DND-41 (cell line): ENCODE measurements at regions not wholly inside any gene's neighbourhood (a gene's known extent, or its start where the extent isn't known, plus 50 kb on each side); places are given as distances from the start of the nearest gene placed in this dataset.

Experiments used
- ATAC-seq: fragments of 200-7000 bp; cut with Tn5 transposase; 3 replicates; pipeline ENCODE4 v1.9.1; 2021; ENCODE audit warnings: low read depth; ENCODE audit not compliant: insufficient read depth
- DNase-seq: peaks from one replicate; pipeline ENCODE4 v3.0.0-alpha.2; 2020
- H2AFZ ChIP-seq: 2 replicates; pipeline ENCODE4 v1.6.0; 2012; ENCODE audit warnings: low read depth, low read length
- H3K27ac ChIP-seq: 2 replicates; pipeline ENCODE4 v1.5.1; 2012; ENCODE audit warnings: low read length, inconsistent platforms
- H3K27me3 ChIP-seq: fragments of 200-600 bp; sonication (generic); 2 replicates; pipeline ENCODE4 v1.6.0; 2012; ENCODE audit warnings: low read length, mild to moderate bottlenecking, inconsistent platforms; ENCODE audit not compliant: insufficient read depth, poor library complexity
- H3K36me3 ChIP-seq: 2 replicates; pipeline ENCODE4 v1.5.1; 2012; ENCODE audit warnings: low read length, inconsistent platforms; ENCODE audit not compliant: insufficient read depth
- H3K4me1 ChIP-seq: 2 replicates; pipeline ENCODE4 v1.5.1; 2012; ENCODE audit warnings: mild to moderate bottlenecking, low read length; ENCODE audit not compliant: insufficient read depth
- H3K4me2 ChIP-seq: 2 replicates; pipeline ENCODE4 v1.6.0; 2012; ENCODE audit warnings: mild to moderate bottlenecking, moderate library complexity, low read length, inconsistent platforms; ENCODE audit not compliant: insufficient read depth
- H3K4me3 ChIP-seq, 2 experiments: fragments of 200-600 bp in 1 of 2; shearing (Covaris generic) in 1 of 2; 2 replicates each; pipeline ENCODE4 v1.5.1; 2012 to 2016; ENCODE audit warnings: inconsistent platforms in 2 of 2, low read length in 2 of 2, mild to moderate bottlenecking in 2 of 2, low read depth in 1 of 2, moderate library complexity in 1 of 2
- H3K79me2 ChIP-seq: 2 replicates; pipeline ENCODE4 v1.6.0; 2012; ENCODE audit warnings: low read length, inconsistent platforms; ENCODE audit not compliant: insufficient read depth
- H3K9ac ChIP-seq: 2 replicates; pipeline ENCODE4 v1.6.0; 2012; ENCODE audit warnings: low read depth, mild to moderate bottlenecking, inconsistent platforms, low read length, moderate library complexity
- H3K9me3 ChIP-seq: 2 replicates; pipeline ENCODE4 v1.5.1; 2012; ENCODE audit warnings: low read length, moderate library complexity, mild to moderate bottlenecking, inconsistent platforms; ENCODE audit not compliant: insufficient read depth, severe bottlenecking
- H4K20me1 ChIP-seq: 2 replicates; pipeline ENCODE4 v1.6.0; 2012; ENCODE audit warnings: low read length; ENCODE audit not compliant: insufficient read depth
- CTCF ChIP-seq: IDR thresholded peaks from 2 replicates; pipeline ENCODE4 v1.5.1; 2012; ENCODE audit warnings: borderline replicate concordance, low read length, moderate library complexity, mild to moderate bottlenecking; ENCODE audit not compliant: poor library complexity, severe bottlenecking; ENCODE audit errors: extremely low read depth
- EZH2 ChIP-seq: IDR thresholded peaks from 3 replicates; pipeline ENCODE4 v1.6.1; 2012; ENCODE audit warnings: borderline replicate concordance, low read depth, mild to moderate bottlenecking, moderate library complexity, low read length, inconsistent platforms; ENCODE audit not compliant: severe bottlenecking

- Histone ChIP-seq H3K9ac (no peak overlapping the region), H3K9me3 (no peaks in the 10 kb centered on the region), H3K36me3 (no peaks in the 10 kb centered on the region), H3K79me2 (no peaks in the 10 kb centered on the region), H3K27ac (no peak overlapping the region), H3K4me1 (no peaks in the 10 kb centered on the region), H4K20me1 (no peaks in the 10 kb centered on the region), H3K4me2 (no peak overlapping the region), H3K27me3 (no peaks in the 10 kb centered on the region), H2AFZ (no peak overlapping the region), H3K4me3 (no peak overlapping the region)
- no peak for TF ChIP-seq EZH2
- TF ChIP-seq CTCF: no peak
- no peak for ATAC-seq
- DNase-seq: no peak
These were observed 377.8 kb downstream of the SOX9 start for GRCh38 chr17:72498364-72499210.

DNA sequence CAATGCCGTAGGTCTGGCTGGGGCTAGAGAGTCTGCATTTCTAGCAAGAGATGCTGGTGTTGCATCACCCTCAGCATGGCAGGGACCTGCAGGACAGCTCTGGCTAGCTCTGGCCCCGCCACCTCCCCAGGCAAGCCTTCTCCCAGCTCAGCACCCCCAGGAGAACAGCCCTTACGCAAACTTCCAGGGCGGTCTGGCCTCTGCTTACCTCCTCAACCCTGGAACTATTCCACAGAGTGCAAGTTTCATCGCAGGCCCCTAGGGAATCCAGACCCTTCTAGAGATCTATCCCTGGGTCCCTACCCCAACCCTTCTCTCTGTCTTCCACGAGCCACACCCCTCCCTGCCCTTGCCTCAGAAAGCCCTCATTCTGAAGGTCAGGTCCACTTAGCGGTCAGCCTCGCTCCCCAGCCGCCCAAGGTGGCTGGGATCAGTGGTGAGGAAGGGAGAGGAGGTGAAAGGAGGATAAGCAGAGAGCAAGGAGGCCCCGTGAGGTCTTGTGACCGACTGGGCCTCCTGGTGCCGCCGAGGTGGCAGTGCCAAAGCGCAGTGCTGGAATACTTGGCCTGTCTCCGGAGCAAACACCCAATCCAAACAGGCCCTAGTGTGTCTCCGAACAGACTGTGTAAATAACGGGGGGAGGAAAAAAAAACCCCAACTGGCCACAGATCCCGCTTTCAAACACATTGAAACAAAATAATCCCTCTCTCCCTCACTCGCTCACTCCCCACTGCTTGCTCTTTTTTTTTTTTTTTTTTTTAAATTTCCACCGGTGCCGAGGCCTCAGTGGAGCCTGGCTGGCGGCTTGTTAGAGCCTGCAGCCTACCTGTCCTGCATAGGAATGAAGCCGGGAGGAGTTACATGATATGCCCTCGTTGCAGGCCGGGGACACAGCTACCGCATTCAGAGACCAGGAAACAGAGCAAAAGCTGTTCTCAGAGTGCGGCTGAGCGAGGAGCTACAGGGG, 380.9 kb downstream of the SOX9 start:
- Histone ChIP-seq H2AFZ (no peak overlapping the region), H4K20me1 (no peaks in the 10 kb centered on the region), H3K27ac (no peak overlapping the region), H3K36me3 (no peaks in the 10 kb centered on the region), H3K4me1 (no peaks in the 10 kb centered on the region), H3K79me2 (no peaks in the 10 kb centered on the region), H3K27me3 (no peaks in the 10 kb centered on the region), H3K4me3 (no peak overlapping the region), H3K9me3 (no peaks in the 10 kb centered on the region), H3K4me2 (no peak overlapping the region), H3K9ac (no peak overlapping the region)
- ATAC-seq: no peak
- DNase-seq: no peak
- TF ChIP-seq CTCF: no peak
- TF ChIP-seq EZH2: no peak

DNA sequence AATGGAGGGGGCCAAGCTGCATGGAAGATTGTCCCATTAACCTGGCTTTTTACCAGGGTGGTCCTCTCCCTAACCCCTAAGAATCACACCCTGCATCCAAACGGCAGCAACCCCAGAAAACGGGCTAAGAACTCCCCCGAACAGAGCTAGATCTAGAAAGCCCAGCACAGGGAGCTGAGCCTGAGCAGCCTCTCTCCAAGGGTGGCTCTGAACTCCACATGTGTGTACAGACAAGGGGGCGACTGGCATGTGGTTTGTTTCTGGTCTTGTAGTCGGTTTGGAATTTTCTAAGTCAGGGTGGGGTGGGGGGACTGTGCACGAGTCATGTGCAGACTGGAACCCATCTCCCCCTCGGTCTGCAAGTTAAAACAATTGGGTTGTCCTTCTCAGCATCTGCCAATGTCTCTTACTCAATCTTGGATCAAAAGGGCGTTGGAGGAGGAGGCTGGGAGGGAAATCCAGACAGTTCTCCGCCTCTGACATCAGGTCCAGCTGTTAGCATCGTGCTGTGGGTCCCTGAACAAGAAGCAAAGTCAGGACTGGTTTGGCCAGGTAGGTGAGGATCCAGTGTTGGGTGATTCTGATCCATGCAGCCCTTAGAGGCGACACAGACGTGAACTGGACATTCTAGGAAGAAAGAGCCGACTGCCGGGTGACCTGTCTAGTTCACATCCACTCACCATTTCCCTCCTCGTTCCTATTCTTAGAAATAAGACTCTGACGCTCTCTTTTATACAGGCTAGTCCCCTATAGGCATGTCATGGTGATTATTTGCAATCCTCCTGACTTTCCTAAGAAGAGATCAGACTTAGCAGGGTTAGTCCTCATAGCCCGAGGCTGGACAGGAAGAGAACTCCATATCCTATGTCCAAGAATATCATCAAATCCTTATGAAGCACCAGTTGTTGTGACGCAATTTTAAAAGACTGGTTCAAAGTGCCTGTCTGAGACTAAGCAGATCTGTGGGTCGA, 381.8 kb downstream of the SOX9 start:
- TF ChIP-seq EZH2 (no peak), CTCF (no peak)
- H2AFZ ChIP-seq: no peak overlapping the region
- H3K4me2 ChIP-seq: no peak overlapping the region
- no peaks in the 10 kb centered on the region for H3K27me3 ChIP-seq
- no peak overlapping the region for H3K4me3 ChIP-seq
- H3K4me1 ChIP-seq: no peaks in the 10 kb centered on the region
- H3K79me2 ChIP-seq: no peaks in the 10 kb centered on the region
- H3K9me3 ChIP-seq: no peaks in the 10 kb centered on the region
- no peak overlapping the region for H3K9ac ChIP-seq
- DNase-seq: no peak
- no peak overlapping the region for H3K27ac ChIP-seq
- ATAC-seq: no peak
- H4K20me1 ChIP-seq: no peaks in the 10 kb centered on the region
- H3K36me3 ChIP-seq: no peaks in the 10 kb centered on the region
